Fibroblast of skin of right biceps (primary cell): ENCODE measurements at regions not wholly inside any gene's neighbourhood (a gene's known extent, or its start where the extent isn't known, plus 50 kb on each side); places are given as distances from the start of the nearest gene placed in this dataset.
A peak's percentile ranks its signal among the peaks of the same experiment; 100 is the strongest.
"Not testable (repeated sequence)": the region's sequence is repeated elsewhere in the genome, so short reads cannot be mapped to it uniquely, and the experiment has no call there.

Experiments
- DNase-seq: peaks from one replicate; pipeline ENCODE4 v3.0.0-alpha.2; 2013

DNA sequence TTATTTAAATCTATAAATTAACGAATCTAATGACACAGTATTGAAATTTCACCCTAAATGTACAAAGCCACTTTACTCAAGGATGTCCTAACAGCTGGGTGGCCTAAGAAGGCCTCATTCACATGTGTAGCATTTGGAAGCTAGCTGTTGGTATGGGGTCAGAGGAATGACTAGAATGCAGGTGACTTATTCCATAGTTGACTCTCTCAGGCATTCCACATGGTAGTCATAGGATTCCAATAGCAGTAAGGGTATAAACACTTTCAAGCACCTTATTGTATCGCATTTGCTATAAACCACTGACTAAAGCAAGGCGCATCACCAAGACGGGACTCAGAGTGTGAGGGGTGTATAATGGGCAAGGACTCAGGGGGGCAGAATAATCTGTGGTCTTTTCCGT lies 294.8 kb upstream of the EPHA3 start:
- DNase-seq, result peak; percentile 32

DNA sequence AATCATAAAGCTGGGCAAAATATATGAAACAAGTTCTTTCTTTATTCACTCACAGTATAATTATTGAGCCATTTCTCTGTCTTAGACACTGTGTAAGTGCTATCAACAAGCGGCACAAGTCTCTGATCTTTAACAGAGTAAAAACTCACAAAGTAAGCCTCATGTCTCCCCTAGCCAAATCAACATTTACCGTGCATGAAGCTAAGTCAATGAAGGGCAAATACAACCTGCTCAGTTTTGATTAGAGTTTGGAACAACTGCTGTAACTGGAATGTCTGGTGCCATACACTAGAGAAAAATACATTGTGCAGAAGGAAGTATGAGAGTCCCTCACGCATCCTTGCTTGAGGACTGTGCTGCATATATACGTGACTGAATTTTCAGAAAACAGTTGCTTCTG lies 291.0 kb upstream of the EPHA3 start:
- DNase-seq, result no peak

DNA sequence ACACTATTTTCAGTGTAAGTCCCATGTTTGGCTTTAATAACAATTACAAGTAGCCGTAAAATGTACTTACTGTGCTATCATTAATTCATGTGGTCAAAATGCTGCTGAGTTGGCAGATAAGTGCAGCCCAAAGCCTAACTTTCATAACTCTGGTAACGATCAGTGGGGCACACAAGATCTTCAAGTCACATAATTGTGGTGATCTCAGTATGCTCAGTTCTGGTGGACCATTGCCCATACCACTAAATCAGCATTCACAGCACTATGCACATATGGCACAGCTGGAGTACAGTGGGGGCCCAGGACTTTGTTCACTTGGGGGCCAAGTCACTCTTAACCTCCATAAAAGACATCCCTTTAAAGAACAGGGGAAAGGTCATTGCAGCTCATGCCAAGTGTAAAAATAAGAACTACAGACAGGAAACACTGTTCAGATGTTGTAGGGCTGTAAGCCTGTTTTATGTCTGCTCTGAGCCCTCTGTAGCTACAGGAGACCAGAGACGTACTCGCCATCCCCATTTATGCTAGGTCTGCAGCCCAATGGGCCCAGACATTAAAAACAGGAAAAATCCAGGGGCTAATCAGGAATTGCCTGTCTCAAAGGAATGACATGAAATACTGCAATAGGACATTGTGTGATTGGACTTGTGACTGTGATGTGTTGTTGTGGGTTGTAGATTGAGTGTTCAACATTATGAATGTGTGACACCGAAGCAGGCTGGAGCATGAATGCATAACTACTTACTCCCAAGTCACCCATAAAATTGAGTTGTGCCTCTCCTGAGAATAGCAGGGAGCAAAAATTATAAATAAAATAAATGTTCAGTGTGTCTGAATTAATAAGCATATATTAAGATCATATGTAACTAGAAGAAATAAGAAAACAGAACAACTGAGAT lies 282.5 kb upstream of the EPHA3 start:
- DNase-seq, result no peak

DNA sequence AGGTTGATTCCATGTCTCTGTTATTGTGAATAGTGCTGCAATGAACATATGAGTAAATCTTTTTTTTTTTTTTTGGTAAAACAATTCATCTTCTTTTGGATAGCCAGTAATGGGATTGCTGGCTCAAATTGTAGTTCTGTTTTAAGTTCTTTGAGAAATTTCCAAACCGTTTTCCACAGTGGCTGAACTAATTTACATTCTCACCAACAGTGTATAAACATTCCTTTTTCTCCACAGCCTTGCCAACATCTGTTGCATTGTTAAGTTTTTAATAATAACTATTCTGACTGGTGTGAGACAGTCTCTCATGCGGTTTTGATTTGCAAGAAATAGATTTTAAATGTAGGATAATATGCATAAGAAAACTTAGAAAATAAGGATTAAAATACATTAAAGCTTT lies 279.0 kb upstream of the EPHA3 start:
- DNase-seq, result peak; percentile 42

DNA sequence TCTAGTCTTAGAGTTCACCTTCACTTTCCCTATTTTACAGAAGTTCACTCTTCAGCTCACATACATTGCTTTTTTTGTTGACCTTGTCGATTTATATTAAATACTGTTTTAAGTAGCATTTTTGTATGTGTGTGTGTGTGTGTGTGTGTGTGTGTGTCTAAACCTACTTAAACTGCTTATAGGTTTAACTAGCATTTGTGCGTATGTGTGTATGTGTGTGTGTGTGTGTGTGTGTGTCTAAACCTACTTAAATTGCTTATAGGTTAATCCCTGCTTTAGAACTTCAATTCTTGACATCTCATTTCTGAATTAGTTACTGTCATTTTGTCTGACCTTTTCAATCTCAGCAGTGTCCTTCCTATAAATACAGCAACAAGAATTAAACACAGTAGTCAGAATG lies 254.8 kb upstream of the EPHA3 start:
- DNase-seq, result no peak

DNA sequence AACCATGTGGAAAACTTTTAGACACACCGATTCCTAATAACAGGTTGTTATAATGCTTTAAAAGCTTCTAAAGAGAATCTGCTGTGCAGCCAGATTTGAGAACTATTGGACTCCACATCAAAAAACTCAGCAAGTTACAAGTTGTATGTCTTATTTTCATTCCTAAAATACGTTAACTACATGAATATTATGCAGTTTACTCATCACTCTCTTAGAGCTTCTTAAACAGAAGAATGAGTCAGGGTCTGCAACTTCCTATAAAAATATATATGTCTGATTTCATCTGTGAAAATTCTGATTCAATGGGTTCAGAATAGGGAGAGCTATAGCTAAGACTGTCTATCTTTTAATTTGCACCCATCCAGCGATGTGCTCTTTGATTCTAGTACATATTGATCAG lies 244.2 kb upstream of the EPHA3 start:
- peak; percentile 73 for DNase-seq

DNA sequence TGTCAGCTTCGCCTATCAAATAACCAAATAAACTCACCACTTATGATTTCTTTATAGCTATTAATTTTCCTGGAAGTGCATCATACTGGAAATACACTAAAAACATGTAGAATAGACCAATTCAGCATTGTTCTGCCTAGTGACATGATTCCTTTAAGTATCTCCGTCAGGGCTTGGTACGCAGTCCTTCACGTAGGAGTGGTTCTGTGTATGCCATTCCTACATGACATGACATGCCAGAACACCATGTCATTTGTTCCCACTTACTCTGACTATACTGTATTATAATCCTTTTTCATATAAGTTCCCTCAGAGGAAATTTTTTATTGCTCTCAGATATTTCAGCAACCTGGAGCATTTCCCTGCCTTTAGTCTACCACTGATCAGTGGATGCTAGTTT lies 230.7 kb upstream of the EPHA3 start:
- DNase-seq, result no peak

DNA sequence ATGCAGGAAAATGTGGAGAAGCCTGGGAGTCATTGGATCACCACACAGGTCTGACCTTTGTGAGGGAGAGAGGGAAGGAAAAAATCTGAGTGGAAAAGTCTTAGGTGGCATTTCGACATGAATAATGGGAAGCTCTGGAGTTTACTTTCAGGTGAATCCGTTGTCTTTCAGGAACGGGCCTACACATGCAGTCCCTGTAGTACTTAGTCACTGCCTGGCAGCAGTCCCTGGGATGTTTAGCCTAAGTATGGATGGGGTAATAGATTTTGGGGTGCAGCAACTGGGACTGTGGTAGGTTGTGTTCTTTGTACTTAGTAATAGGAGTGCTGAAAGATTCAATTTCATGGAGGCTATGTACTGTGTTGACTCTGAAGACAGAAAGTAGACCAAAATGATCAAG lies 227.5 kb upstream of the EPHA3 start:
- no peak for DNase-seq

DNA sequence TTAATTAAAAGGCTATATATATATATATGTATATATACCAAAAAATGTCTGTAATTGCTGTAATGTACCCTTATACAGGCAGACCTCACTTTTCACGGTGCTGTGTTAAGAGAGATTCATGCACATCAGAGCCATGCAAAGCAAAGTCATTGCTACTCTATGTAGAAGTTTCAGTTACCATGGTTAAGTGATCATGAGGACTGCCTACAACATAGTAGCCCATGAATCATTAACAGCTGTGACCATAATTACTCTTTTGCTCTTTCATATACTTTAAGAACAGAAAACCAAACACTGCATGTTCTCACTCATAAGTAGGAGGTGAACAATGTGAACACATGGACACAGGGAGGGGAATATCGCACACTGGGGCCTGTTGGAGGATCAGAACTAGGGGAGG lies 225.3 kb upstream of the EPHA3 start:
- no peak for DNase-seq

DNA sequence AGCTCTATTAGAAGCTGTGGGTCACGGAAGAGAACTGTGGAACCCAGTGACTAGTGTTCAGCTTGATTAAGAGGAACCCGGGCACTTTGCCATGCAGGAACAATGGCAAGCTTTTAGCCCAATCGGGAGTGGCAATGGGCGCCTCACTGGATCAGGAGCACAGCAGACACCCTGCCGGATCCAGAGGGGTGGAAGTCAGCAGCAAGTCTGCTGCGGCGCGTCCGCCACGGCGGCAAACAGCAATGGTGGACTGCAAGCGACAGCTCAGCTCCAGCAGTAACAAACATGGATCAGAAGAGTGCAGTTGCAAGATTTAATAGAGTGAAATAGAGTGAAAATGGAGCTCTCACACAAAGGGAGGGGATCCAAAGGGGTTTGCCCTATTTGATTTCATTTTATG lies 220.8 kb upstream of the EPHA3 start:
- not testable (repeated sequence) for DNase-seq

DNA sequence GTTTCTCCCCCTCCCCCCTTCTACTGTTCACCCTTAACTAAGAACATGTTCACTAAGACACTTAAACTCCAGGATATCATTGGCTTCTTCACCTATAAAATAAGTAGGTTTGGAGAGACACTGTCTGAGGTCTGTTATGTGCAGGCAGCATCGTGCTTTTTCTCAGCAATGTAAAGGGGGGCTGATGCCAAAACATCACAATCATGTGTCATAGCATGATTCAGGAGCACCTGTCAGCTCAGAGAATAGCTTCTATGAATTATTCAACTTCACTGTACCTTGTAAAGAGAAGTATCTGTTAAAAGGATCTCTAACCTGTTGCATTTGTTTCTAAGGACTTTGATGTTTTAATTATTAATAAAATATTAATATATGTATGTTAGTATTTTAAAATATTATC lies 211.4 kb upstream of the EPHA3 start:
- DNase-seq, result no peak

DNA sequence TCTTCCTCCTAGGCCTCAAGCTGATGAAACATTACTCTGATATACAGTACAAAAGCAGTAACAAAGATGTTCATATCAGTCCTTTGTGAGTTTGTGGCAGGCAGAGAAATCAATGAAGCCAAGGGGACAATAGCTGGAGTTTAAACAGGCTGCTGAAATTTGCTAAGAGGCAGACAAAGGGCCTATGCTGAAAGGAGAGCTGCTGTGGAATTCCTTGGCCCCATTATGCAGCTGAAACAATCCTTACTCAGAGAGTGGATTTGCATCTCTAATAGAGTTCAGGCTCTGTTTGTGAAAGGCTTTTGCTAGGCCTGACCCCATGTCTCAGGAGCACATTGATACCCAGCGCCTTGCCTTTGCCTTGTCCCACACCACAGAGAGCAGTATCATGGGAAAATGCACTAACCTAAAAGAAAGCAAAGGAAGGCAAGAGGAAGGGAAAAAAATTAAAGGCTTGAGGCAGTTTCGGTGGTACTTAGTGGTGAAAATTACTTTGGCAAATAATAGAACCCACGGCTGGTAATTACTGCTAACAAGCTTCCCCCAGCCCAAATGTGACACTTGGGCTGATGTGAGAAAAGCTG lies 195.0 kb upstream of the EPHA3 start:
- DNase-seq, result no peak

DNA sequence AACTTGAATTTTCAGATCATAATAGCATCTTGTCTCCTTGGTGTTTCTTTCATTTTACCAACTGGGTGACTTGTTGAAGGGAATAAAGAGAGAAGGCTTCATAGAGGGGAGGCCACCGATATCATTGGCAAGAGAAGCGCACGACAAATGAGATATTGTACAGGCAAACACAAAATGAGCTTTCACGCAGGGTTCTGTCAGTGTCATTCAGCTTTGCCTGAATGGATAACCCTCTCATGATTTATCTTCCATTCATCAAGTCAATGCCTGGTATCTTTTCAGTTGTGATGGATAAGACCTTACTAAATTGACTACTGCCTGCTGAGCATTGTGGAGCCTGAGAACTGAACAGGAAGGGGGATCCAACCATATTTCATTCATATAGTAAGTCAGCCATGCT lies 188.6 kb upstream of the EPHA3 start:
- DNase-seq, result no peak

DNA sequence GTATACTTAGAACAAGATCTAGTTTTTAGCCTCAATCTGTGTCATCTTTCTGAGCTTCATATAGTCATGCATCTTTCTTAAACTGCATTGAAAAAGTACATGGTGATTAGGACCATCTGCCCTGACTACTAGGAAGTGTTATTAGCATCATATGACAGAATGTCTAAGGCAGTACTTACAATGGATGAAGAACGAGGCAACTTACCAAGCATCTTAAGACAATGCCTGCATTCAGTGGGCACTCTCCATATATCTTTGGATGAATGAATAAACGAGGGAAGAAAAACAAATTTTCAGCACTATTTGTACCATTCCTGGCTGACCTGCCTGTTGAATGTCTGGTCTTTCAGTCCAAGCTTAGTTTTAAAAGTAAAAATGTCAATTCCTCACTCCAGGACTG lies 185.4 kb upstream of the EPHA3 start:
- DNase-seq, result no peak

DNA sequence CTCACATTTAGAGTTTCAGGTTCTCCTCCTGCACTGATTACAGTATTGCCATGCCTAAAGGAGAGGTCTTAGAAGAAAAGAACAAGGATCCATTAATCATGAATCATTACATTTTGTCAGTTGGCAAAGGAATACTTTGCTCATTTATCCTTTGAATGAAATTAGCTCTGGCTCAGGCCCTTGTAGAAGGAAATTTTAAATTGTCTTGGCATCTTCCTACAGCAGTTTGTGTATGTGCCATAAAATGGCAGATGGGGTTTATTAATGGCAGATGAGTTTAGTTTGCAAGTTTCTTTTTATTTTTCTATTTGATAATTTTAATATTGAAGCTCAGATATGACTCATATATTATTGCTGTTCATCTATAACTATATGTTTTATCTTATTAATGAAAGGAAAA lies 181.2 kb upstream of the EPHA3 start:
- DNase-seq, result no peak

DNA sequence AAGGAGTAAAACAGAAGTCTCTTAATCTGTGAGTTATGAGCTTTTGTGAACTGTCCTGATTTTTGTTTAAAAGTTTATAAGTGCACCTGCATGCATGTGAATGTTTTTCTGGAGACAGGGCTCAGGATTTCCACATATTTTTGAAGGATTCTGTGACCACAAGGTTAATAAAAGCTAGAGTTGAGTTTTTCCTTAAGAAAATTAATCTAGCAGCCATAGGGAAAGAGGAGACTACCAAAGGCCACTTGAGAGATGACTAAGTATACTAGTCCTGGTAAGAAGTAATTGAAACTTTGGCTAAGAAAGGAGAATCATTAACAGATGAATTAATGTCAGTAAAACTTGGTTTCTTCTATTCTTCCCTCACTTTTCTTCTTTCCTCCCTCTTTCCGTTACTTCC lies 176.8 kb upstream of the EPHA3 start:
- DNase-seq, result no peak

DNA sequence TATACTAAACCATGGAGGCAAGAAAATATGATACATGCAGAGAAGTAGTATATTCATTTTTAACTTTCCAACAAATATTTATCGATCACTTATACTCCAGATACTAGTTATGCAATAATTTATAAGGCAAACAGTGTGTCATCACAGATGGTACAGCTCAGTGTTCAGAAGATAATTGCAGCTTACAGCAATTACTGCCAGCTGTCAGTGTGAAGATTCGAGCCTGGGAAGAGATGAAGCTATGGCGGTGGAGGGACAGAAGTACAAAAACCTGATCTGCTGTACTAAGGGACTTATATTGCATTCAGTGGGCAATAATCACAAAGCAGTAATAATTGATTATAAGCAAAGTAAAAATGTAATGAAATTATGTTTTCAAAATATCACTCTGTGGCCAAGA lies 170.6 kb upstream of the EPHA3 start:
- DNase-seq, result no peak

DNA sequence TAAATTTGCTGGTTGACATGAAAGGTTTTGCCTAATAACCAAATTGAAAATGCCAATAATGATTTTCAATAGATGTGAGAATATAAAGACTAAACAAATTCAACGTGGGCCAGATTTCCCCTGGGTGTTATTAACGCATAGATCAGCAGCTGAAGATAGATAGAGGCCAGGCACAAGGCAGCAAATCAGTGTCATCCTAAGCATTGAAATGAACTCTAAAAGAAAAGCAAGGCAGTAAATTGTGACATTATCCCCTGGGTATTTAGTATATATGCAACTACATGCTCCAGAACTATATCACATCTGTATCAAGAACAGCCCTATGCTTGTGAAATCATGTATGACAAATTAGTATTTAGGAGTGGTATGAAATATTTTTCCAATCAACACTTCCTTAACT lies 167.1 kb upstream of the EPHA3 start:
- DNase-seq, result no peak

DNA sequence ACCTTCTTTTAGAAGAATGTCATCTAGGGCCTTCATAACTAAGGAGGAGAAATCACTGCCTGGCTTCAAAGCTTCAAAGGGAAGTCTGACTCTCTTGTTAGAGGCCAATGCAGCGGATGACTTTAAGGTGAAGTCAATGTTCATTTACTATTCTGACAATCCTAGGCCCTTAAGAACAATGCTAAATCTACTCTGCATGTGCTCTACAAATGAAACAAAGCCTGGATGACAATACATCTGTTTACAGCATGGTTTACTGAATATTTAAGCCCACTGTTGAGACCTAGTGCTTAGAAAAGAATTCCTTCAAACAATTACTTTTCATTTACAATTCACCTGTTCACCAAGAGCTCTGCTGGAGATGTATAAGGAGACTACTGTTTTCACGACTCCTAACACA lies 160.4 kb upstream of the EPHA3 start:
- DNase-seq, result no peak

DNA sequence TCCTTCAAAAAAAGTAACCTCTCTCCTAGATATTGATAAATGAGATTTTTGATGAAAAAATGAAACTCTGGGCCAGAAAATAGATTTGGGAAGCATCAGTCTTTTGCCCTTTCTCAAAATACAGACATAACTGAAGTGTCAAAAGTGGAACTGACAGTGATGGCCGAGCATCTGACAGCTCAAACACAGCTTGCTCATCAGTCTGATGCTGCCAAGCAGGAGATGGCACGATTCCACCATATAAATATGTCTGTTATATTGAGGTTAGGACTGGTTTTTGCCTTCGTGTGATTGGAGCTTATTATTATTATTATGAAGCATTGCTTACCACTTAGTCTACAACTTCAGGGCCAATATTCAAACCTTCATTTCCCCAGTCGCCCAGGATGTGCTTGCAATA lies 152.6 kb upstream of the EPHA3 start:
- DNase-seq, result no peak

DNA sequence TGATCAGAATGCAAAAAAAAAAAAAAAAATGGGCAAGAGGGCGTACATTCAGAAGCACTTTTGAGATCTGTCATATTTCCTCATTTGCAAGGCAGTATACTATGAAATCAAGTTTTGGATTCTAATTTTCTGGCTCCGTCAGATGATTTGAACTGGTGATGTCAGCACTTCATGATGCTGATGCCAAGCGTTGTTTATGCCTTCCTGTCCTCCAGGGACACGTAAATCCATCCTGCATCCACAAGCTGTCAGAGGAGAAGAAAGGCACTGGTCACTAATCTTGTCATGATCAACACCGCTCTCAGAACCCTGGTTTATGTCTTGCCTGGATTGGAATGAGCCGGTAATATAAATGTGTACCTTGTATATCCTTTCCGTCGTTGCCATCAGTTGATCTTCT lies 152.1 kb upstream of the EPHA3 start:
- DNase-seq, result no peak

DNA sequence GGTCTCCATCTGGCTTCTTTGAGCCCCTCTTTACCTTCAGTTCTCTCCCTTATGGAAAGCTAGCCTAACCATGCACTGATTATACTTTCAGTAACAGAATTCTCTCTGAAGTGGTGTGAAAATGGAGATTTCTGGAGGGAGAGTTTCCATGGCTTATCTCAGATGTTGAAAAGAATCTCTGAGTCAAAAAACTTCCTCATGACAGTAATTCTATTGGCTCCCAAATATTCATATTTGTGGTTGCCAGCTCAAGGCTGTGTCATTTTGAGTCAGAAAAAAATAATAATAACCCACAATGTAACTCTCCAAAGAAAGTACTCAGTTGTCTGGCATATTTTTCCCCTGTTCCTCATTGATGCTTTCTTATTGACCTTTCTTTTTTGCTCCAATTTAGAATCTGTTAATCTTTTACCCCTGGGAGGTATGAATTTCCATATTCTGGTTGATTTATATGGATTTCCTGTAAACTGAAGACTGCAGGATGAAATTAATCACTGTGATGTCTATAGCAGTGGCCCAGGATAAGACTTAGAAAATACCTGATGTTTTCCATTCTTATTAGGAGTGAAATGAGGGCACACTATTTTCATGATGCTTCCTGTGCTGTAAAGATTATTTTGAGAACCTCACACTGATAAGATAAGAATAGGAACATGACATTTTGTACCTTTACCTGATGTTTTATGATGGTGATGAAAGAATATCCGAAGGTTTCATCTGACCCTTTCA lies 149.5 kb upstream of the EPHA3 start:
- DNase-seq, result peak; percentile 96

DNA sequence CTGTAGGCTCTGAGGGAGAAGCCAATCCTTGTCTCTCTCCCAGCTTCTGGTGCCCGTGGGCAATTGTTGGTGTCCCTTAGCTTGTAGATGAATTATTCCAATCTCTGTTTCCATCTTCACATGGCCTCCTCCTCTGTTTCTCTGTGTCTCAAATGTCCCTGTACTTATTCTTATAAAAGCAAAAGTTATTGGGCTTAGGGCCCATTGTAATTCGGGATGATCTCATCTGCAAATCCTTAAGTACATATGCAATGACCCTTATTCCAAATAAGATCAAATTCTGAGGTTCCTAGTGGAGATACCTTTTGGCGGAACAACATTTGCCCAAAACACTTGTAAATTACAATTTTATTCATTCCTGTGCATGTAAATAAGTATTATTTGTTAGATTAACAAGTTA lies 147.4 kb upstream of the EPHA3 start:
- no peak for DNase-seq

DNA sequence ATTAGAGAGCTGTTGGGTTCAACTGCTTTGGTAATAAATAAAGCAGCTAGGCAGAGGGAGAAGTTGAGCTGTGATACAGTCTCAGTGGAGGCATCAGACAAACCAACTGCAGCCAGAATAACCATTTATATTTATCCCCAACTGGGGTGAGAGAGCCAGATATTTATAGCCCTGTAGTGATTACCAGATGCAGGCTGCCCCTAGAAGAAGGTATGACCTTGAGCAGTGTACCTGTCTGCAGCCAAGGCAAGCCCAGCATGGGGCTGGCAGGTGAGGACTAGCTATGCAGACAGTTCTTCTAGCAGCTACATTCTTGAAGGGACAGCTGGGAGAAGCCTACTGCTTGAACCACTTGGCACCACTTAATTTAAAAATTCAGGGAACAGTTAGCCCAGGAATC lies 144.4 kb upstream of the EPHA3 start:
- DNase-seq, result no peak
